MM.1S (cell line): ENCODE measurements at regions not wholly inside any gene's neighbourhood (a gene's known extent, or its start where the extent isn't known, plus 50 kb on each side); places are given as distances from the start of the nearest gene placed in this dataset.

Experiments
- DNase-seq: peaks from one replicate; pipeline ENCODE4 v3.0.0-alpha.2; 2015
- H2AFZ ChIP-seq: fragments of 300-600 bp; sonication (generic); 2 replicates; pipeline ENCODE4 v1.6.0; 2016; ENCODE audit warnings: antibody characterized with exemption, low read length
- H3F3A ChIP-seq: fragments of 300-600 bp; sonication (generic); 2 replicates; pipeline ENCODE4 v1.6.1; 2016; ENCODE audit warnings: mild to moderate bottlenecking, antibody characterized with exemption, low read length, moderate library complexity, mixed read lengths; ENCODE audit not compliant: insufficient read depth
- H3K27ac ChIP-seq: fragments of 300-600 bp; sonication (generic); 2 replicates; pipeline ENCODE4 v1.5.1; 2016; ENCODE audit warnings: mild to moderate bottlenecking, low read length
- H3K27me3 ChIP-seq: fragments of 300-600 bp; sonication (generic); replicated peaks from 2 replicates; pipeline ENCODE4 v1.6.0; 2016; ENCODE audit warnings: low read length; ENCODE audit not compliant: insufficient read depth
- H3K36me3 ChIP-seq: fragments of 300-600 bp; sonication (generic); replicated peaks from 2 replicates; pipeline ENCODE4 v1.6.1; 2016; ENCODE audit warnings: mild to moderate bottlenecking, low read length, mixed read lengths; ENCODE audit not compliant: insufficient read depth
- H3K4me1 ChIP-seq: fragments of 300-600 bp; sonication (generic); 2 replicates; pipeline ENCODE4 v1.6.1; 2016; ENCODE audit warnings: low read length, mixed read lengths
- H3K4me2 ChIP-seq: fragments of 300-600 bp; sonication (generic); 2 replicates; pipeline ENCODE4 v1.6.0; 2016; ENCODE audit warnings: low read depth, low read length
- H3K4me3 ChIP-seq: fragments of 300-600 bp; sonication (generic); 2 replicates; pipeline ENCODE4 v1.5.1; 2016; ENCODE audit warnings: low read length, mixed read lengths
- H3K79me2 ChIP-seq: fragments of 300-600 bp; sonication (generic); 2 replicates; pipeline ENCODE4 v1.6.1; 2016; ENCODE audit warnings: mixed run types, low read length, mixed read lengths
- H3K9ac ChIP-seq: fragments of 300-600 bp; sonication (generic); 2 replicates; pipeline ENCODE4 v1.6.1; 2016; ENCODE audit warnings: low read length, mixed read lengths
- H3K9me2 ChIP-seq: fragments of 300-600 bp; sonication (generic); replicated peaks from 2 replicates; pipeline ENCODE4 v1.6.1; 2016; ENCODE audit warnings: mild to moderate bottlenecking, low read length, mixed read lengths; ENCODE audit not compliant: insufficient read depth
- H3K9me3 ChIP-seq: fragments of 300-600 bp; sonication (generic); replicated peaks from 2 replicates; pipeline ENCODE4 v1.6.1; 2016; ENCODE audit warnings: mild to moderate bottlenecking, low read length, mixed read lengths; ENCODE audit not compliant: insufficient read depth
- H4K20me1 ChIP-seq: fragments of 300-600 bp; sonication (generic); 2 replicates; pipeline ENCODE4 v1.6.1; 2016; ENCODE audit warnings: mild to moderate bottlenecking, low read length, moderate library complexity, mixed read lengths; ENCODE audit not compliant: insufficient read depth
- EZH2 ChIP-seq: fragments of 300-600 bp; sonication (generic); optimal IDR thresholded peaks from 2 replicates; pipeline ENCODE3; 2017; ENCODE audit warnings: low read depth, mild to moderate bottlenecking, antibody characterized with exemption, low read length, mixed read lengths
- EZH2phosphoT487 ChIP-seq: fragments of 300-600 bp; sonication (generic); IDR thresholded peaks from 2 replicates; pipeline ENCODE4 v1.6.1; 2018; ENCODE audit warnings: antibody characterized with exemption, low read length
- TF ChIP-seq, protein P1 (sequence below): fragments of 300-600 bp; sonication (generic); IDR thresholded peaks from 2 replicates; pipeline ENCODE4 v1.5.1; 2016; ENCODE audit warnings: antibody characterized with exemption, low read length, mixed read lengths

GRCh38 chr12:125890366-125890905 lies 825.2 kb downstream of the AACS start:
- Histone ChIP-seq H2AFZ (no peak overlapping the region), H3K4me2 (no peak overlapping the region), H3K9ac (no peak overlapping the region), H3K9me3 (no peaks in the 10 kb centered on the region), H3F3A (no peaks in the 10 kb centered on the region), H3K79me2 (no peaks in the 10 kb centered on the region), H3K27ac (no peak overlapping the region), H4K20me1 (no peaks in the 10 kb centered on the region), H3K4me3 (no peak overlapping the region), H3K9me2 (no peaks in the 10 kb centered on the region), H3K36me3 (no peaks in the 10 kb centered on the region), H3K4me1 (no peaks in the 10 kb centered on the region), H3K27me3 (no peaks in the 10 kb centered on the region)
- TF ChIP-seq EZH2phosphoT487 = no peak
- TF ChIP-seq, protein P1, sequence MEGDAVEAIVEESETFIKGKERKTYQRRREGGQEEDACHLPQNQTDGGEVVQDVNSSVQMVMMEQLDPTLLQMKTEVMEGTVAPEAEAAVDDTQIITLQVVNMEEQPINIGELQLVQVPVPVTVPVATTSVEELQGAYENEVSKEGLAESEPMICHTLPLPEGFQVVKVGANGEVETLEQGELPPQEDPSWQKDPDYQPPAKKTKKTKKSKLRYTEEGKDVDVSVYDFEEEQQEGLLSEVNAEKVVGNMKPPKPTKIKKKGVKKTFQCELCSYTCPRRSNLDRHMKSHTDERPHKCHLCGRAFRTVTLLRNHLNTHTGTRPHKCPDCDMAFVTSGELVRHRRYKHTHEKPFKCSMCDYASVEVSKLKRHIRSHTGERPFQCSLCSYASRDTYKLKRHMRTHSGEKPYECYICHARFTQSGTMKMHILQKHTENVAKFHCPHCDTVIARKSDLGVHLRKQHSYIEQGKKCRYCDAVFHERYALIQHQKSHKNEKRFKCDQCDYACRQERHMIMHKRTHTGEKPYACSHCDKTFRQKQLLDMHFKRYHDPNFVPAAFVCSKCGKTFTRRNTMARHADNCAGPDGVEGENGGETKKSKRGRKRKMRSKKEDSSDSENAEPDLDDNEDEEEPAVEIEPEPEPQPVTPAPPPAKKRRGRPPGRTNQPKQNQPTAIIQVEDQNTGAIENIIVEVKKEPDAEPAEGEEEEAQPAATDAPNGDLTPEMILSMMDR = no peak
- no peak for TF ChIP-seq EZH2
- DNase-seq = no peak

DNA sequence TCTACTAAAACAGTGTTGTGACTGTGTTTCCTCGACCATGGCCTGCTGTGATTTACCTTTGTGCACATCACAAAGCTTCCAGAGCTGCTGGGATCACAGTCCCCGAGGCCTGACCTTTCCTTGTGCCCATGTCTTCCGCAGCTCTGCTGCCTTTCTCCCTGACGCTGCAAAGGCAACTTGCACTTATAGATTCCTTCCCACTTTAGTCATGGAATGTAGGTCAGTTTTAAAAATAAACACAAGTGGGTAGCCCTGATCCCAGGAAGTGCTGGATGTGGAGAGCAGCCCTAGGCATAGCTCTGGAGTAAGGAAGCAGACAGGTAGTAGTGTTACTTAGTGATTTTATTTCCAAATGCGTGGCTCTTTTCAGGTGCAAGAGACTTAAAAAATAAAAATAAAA lies 825.7 kb downstream of the AACS start:
- Histone ChIP-seq H3K4me3 (no peak overlapping the region), H2AFZ (no peak overlapping the region), H3F3A (no peaks in the 10 kb centered on the region), H3K79me2 (no peaks in the 10 kb centered on the region), H3K36me3 (no peaks in the 10 kb centered on the region), H3K27ac (no peak overlapping the region), H3K4me1 (no peaks in the 10 kb centered on the region), H3K9me2 (no peaks in the 10 kb centered on the region), H4K20me1 (no peaks in the 10 kb centered on the region), H3K9me3 (no peaks in the 10 kb centered on the region), H3K27me3 (no peaks in the 10 kb centered on the region), H3K4me2 (no peak overlapping the region), H3K9ac (no peak overlapping the region)
- TF ChIP-seq, protein P1 = no peak
- no peak for TF ChIP-seq EZH2
- no peak for TF ChIP-seq EZH2phosphoT487
- no peak for DNase-seq

- H3F3A ChIP-seq = no peaks in the 10 kb centered on the region
- TF ChIP-seq EZH2 = no peak
- TF ChIP-seq, protein P1 = no peak
- no peaks in the 10 kb centered on the region for H3K79me2 ChIP-seq
- H3K36me3 ChIP-seq = no peaks in the 10 kb centered on the region
- no peaks in the 10 kb centered on the region for H4K20me1 ChIP-seq
- no peak overlapping the region for H3K27ac ChIP-seq
- no peak overlapping the region for H2AFZ ChIP-seq
- no peak overlapping the region for H3K9ac ChIP-seq
- no peak overlapping the region for H3K4me2 ChIP-seq
- DNase-seq = no peak
- H3K27me3 ChIP-seq = no peaks in the 10 kb centered on the region
- H3K9me2 ChIP-seq = no peaks in the 10 kb centered on the region
- H3K4me1 ChIP-seq = no peaks in the 10 kb centered on the region
- H3K9me3 ChIP-seq = no peaks in the 10 kb centered on the region
- H3K4me3 ChIP-seq = no peak overlapping the region
Measured at GRCh38 chr12:125892276-125892675, 827.0 kb downstream of the AACS start.
